NCI-H82 treated with DMSO at 0.1 percent for 48 hours (cell line): ENCODE measurements at regions not wholly inside any gene's neighbourhood (a gene's known extent, or its start where the extent isn't known, plus 50 kb on each side); places are given as distances from the start of the nearest gene placed in this dataset.
"Not testable (repeated sequence)": the region's sequence is repeated elsewhere in the genome, so short reads cannot be mapped to it uniquely, and the experiment has no call there.

Experiments
- DNase-seq: peaks from one replicate; lab custom pipeline; 2025; ENCODE audit not compliant: unreplicated experiment; lab: John Stamatoyannopoulos, UW

- DNase-seq: no peak
These were observed 890.9 kb downstream of the LRRIQ3 start for GRCh38 chr1:73306899-73307555.

- no peak for DNase-seq
These were observed 924.1 kb downstream of the LRRIQ3 start for GRCh38 chr1:73273886-73274285.

GRCh38 chr1:73245196-73245595, 952.8 kb downstream of the LRRIQ3 start:
- DNase-seq: not testable (repeated sequence)

GRCh38 chr1:73218995-73219546, 936.7 kb upstream of the NEGR1 start:
- DNase-seq: no peak

- DNase-seq: no peak
These were observed 923.1 kb upstream of the NEGR1 start for GRCh38 chr1:73205294-73205973.

- no peak for DNase-seq
These were observed 915.6 kb upstream of the NEGR1 start for GRCh38 chr1:73197972-73198371.

GRCh38 chr1:73194965-73195364, 912.6 kb upstream of the NEGR1 start:
- DNase-seq: no peak

GRCh38 chr1:73183581-73183980, 901.2 kb upstream of the NEGR1 start:
- DNase-seq: not testable (repeated sequence)

GRCh38 chr1:73181190-73181540, 898.8 kb upstream of the NEGR1 start:
- DNase-seq: no peak

GRCh38 chr1:73180397-73181189, 898.3 kb upstream of the NEGR1 start:
- no peak for DNase-seq

- no peak for DNase-seq
These were observed 894.6 kb upstream of the NEGR1 start for GRCh38 chr1:73176902-73177301.

- no peak for DNase-seq
These were observed 884.8 kb upstream of the NEGR1 start for GRCh38 chr1:73167009-73167657.

GRCh38 chr1:73162564-73162963, 880.2 kb upstream of the NEGR1 start:
- no peak for DNase-seq

- DNase-seq: no peak
These were observed 879.1 kb upstream of the NEGR1 start for GRCh38 chr1:73161418-73161817.

- DNase-seq: no peak
These were observed 878.4 kb upstream of the NEGR1 start for GRCh38 chr1:73160759-73161158.

- DNase-seq: no peak
These were observed 862.0 kb upstream of the NEGR1 start for GRCh38 chr1:73144311-73144710.

GRCh38 chr1:73136975-73137374, 854.6 kb upstream of the NEGR1 start:
- no peak for DNase-seq

- no peak for DNase-seq
These were observed 824.6 kb upstream of the NEGR1 start for GRCh38 chr1:73106931-73107330.

- DNase-seq: no peak
These were observed 823.4 kb upstream of the NEGR1 start for GRCh38 chr1:73105755-73106154.

GRCh38 chr1:73104749-73105148, 822.4 kb upstream of the NEGR1 start:
- no peak for DNase-seq

GRCh38 chr1:73100216-73100615, 817.9 kb upstream of the NEGR1 start:
- DNase-seq: no peak
